NCI-H748 treated with DMSO at 0.1 percent for 48 hours (cell line): ENCODE measurements at regions not wholly inside any gene's neighbourhood (a gene's known extent, or its start where the extent isn't known, plus 50 kb on each side); places are given as distances from the start of the nearest gene placed in this dataset.
"Not testable (repeated sequence)": the region's sequence is repeated elsewhere in the genome, so short reads cannot be mapped to it uniquely, and the experiment has no call there.

Source experiments
- DNase-seq: peaks from one replicate; lab custom pipeline; 2025; lab: John Stamatoyannopoulos, UW

GRCh38 chr5:106430733-106431132, 1240.0 kb downstream of the EFNA5 start:
- not testable (repeated sequence) for DNase-seq

GRCh38 chr5:106423109-106423897, 1247.4 kb downstream of the EFNA5 start:
- no peak for DNase-seq

- DNase-seq: no peak
Measured at GRCh38 chr5:106420102-106420501, 1250.6 kb downstream of the EFNA5 start.

- DNase-seq: no peak
Measured at GRCh38 chr5:106418196-106418595, 1252.5 kb downstream of the EFNA5 start.

GRCh38 chr5:106417566-106417965, 1253.2 kb downstream of the EFNA5 start:
- no peak for DNase-seq

- no peak for DNase-seq
Measured at GRCh38 chr5:106417163-106417562, 1253.6 kb downstream of the EFNA5 start.

- no peak for DNase-seq
Measured at GRCh38 chr5:106415541-106415940, 1255.2 kb downstream of the EFNA5 start.

- DNase-seq: no peak
Measured at GRCh38 chr5:106414342-106414741, 1256.4 kb downstream of the EFNA5 start.

GRCh38 chr5:106412606-106413005, 1258.1 kb downstream of the EFNA5 start:
- no peak for DNase-seq

GRCh38 chr5:106408570-106408969, 1262.2 kb downstream of the EFNA5 start:
- no peak for DNase-seq

GRCh38 chr5:106408141-106408540, 1262.6 kb downstream of the EFNA5 start:
- DNase-seq: no peak

GRCh38 chr5:106401561-106401960, 1269.2 kb downstream of the EFNA5 start:
- DNase-seq: no peak

- no peak for DNase-seq
Measured at GRCh38 chr5:106399391-106399790, 1271.3 kb downstream of the EFNA5 start.

- DNase-seq: no peak
Measured at GRCh38 chr5:106397700-106398099, 1273.0 kb downstream of the EFNA5 start.

GRCh38 chr5:106393276-106393675, 1277.5 kb downstream of the EFNA5 start:
- DNase-seq: no peak

GRCh38 chr5:106392766-106393165, 1278.0 kb downstream of the EFNA5 start:
- DNase-seq: no peak

GRCh38 chr5:106387767-106388166, 1283.0 kb downstream of the EFNA5 start:
- not testable (repeated sequence) for DNase-seq

GRCh38 chr5:106386287-106386686, 1284.5 kb downstream of the EFNA5 start:
- DNase-seq: no peak

- no peak for DNase-seq
Measured at GRCh38 chr5:106380736-106381135, 1290.0 kb downstream of the EFNA5 start.

- DNase-seq: no peak
Measured at GRCh38 chr5:106376522-106376921, 1294.2 kb downstream of the EFNA5 start.

- DNase-seq: no peak
Measured at GRCh38 chr5:106374956-106375355, 1295.8 kb downstream of the EFNA5 start.

- DNase-seq: no peak
Measured at GRCh38 chr5:106368021-106368420, 1302.7 kb downstream of the EFNA5 start.

GRCh38 chr5:106367281-106367680, 1303.5 kb downstream of the EFNA5 start:
- no peak for DNase-seq

GRCh38 chr5:106363578-106363977, 1307.2 kb downstream of the EFNA5 start:
- no peak for DNase-seq
